Psoas muscle (tissue), 7 donors: ENCODE measurements at regions not wholly inside any gene's neighbourhood (a gene's known extent, or its start where the extent isn't known, plus 50 kb on each side); places are given as distances from the start of the nearest gene placed in this dataset.

Experiments
- ATAC-seq, 4 donors: fragments of 200-7000 bp; cut with Tn5 transposase; one replicate each; pipeline ENCODE4 v1.9.1; 2020; ENCODE audit warnings: moderate library complexity in 3 of 4, mild to moderate bottlenecking in 2 of 4
- DNase-seq, 2 donors: peaks; one replicate each; pipeline ENCODE4 v3.0.0-alpha.2; 2020
- H3K27ac ChIP-seq: fragments of 200-600 bp; one replicate; pipeline ENCODE4 v1.8.0; 2022
- H3K27me3 ChIP-seq, 3 donors: fragments of 200-600 bp in 1 of 3; one replicate each; pipeline versions ENCODE4 v1.6.1 to v1.8.0; 2013 to 2022; ENCODE audit warnings: low read length in 2 of 3, mild to moderate bottlenecking in 2 of 3, moderate library complexity in 1 of 3; ENCODE audit not compliant: insufficient read depth in 3 of 3
- H3K36me3 ChIP-seq, 2 donors: fragments of 200-600 bp in 1 of 2; one replicate each; pipeline versions ENCODE4 v1.6.1 to v1.8.0; 2013 to 2022; ENCODE audit warnings: low read depth in 1 of 2, mild to moderate bottlenecking in 1 of 2, moderate library complexity in 1 of 2; ENCODE audit not compliant: insufficient read depth in 1 of 2
- H3K4me1 ChIP-seq: fragments of 200-600 bp; one replicate; pipeline ENCODE4 v1.8.0; 2022
- H3K4me3 ChIP-seq: fragments of 200-600 bp; one replicate; pipeline ENCODE4 v1.8.0; 2022; ENCODE audit warnings: mild to moderate bottlenecking
- H3K9me3 ChIP-seq: fragments of 200-600 bp; one replicate; pipeline ENCODE4 v1.8.0; 2022
- WGBS, 3 donors: extraction: QIAGEN DNeasy Blood & Tissue Kit; methylation state at CpG; one replicate each; pipeline versions ENCODE4 v1.1.6 to v1.1.7; 2013; 5-methylcytosine and 5-hydroxymethylcytosine counted together
- intact Hi-C, 2 donors: fragments of 100-400 bp; cut with DNase I; formaldehyde crosslinking; loops; one replicate each; pipeline versions ENCODE4 v1.11.0 to v1.14.2; 2022
- TF ChIP-seq, protein P1 (sequence below): fragments of 200-600 bp; IDR thresholded peaks from one replicate; pipeline ENCODE4 v1.8.0; 2022; ENCODE audit warnings: antibody characterized with exemption
- donor health status: healthy with polysubstance abuse.
- donor health status: DM: no; HTN: no; CAD: no; lungs with moderate emphysema.
- donor health status: Bipolar disorder and iron deficiency.
- donor health status: healthy.
- donor health status: DM: yes; HTN: yes; CAD: no.
- donor health status: DM: no; HTN: no; CAD: no.
- donor health status: DM: yes; HTN: yes; CAD: no.

DNA sequence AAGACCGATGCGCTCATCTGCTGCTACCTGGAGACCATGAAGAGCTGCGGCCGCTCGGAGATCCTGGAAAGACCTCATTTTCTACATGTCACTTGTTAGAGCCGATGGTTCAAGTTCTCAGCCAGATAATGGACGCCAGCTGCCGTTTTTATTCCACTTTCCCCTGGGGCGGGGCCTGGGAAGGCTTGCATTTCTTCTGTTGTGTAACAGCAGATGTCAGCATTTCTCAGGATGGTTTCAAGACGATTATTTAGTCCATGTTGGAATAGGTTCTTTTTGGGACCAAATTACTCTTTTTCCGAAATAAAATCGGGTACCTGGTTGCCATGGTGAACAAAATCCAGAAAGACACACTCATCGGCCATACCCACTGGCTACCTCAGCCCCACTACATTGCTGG, 1418.3 kb downstream of the CDH11 start:
- no peak for ATAC-seq
- no peaks in the 10 kb centered on the region for H3K27me3 ChIP-seq
- H3K4me1 ChIP-seq: no peaks in the 10 kb centered on the region
- WGBS, 3 donors: 77 to 81% (median 80%) methylated on average over 13 of the region's 13 CpGs
- TF ChIP-seq, protein P1, sequence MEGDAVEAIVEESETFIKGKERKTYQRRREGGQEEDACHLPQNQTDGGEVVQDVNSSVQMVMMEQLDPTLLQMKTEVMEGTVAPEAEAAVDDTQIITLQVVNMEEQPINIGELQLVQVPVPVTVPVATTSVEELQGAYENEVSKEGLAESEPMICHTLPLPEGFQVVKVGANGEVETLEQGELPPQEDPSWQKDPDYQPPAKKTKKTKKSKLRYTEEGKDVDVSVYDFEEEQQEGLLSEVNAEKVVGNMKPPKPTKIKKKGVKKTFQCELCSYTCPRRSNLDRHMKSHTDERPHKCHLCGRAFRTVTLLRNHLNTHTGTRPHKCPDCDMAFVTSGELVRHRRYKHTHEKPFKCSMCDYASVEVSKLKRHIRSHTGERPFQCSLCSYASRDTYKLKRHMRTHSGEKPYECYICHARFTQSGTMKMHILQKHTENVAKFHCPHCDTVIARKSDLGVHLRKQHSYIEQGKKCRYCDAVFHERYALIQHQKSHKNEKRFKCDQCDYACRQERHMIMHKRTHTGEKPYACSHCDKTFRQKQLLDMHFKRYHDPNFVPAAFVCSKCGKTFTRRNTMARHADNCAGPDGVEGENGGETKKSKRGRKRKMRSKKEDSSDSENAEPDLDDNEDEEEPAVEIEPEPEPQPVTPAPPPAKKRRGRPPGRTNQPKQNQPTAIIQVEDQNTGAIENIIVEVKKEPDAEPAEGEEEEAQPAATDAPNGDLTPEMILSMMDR: no peak
- no peaks in the 10 kb centered on the region for H3K36me3 ChIP-seq
- no peaks in the 10 kb centered on the region for H3K9me3 ChIP-seq
- no peak overlapping the region for H3K27ac ChIP-seq
- no peak for DNase-seq
- H3K4me3 ChIP-seq: no peak overlapping the region
- intact Hi-C loops: no loop called here

DNA sequence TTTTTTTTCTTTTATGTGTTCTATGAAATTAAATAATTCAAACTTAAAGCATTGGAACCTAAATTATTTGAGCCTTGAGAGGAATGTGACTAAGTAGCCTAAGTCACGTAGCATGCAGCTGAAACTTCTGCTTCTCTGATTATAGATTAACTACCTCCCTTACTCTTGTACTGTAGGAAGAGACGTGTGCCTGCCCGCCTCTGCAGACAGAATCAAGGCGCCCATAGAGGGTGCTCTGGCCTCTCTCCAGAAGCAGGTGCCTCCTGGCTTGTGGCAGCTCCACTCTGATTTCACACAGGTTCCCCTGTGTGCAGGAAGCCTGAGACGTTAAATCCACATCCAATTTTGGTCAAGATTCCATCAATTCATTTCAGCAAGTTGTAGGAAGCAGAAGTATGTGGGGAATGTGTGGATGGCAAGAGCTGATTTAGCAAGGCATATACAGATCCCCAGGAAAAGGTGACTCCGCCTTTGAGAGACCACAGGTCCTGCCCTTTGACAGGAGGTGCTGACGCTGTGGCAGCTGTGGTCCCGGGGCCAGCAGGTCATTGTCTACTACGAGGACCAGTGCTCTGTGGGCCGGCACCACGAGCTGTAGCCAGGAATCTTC, 1418.8 kb downstream of the CDH11 start:
- intact Hi-C loops: no loop called here
- Histone ChIP-seq H3K9me3 (no peaks in the 10 kb centered on the region), H3K4me3 (no peak overlapping the region), H3K27me3 (no peaks in the 10 kb centered on the region), H3K27ac (no peak overlapping the region), H3K36me3 (no peaks in the 10 kb centered on the region), H3K4me1 (no peaks in the 10 kb centered on the region)
- ATAC-seq (no peak), DNase-seq (no peak)
- WGBS, 3 donors: 56 to 61% (median 59%) methylated on average over 11 of the region's 11 CpGs
- TF ChIP-seq, protein P1: no peak

DNA sequence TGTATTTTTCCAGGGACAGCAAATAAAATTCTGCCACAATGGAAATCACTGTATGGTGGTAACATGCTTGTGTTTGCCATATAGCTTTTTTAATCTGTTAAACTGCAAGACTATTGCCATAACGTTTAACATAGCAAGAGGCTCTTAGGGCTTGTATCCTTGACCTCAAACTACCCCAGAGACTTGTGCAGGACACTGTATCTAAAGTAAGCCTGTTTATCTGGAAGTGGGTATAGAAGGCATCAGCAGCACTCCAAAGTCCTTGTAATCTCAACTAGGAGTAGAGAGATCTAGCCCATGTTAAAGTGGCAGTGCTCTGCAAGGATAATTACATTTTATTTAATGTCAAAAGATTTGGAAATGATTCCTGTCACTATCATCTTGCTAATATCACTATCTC, 1424.1 kb downstream of the CDH11 start:
- H3K4me1 ChIP-seq: no peaks in the 10 kb centered on the region
- intact Hi-C loops: no loop called here
- DNase-seq: no peak
- ATAC-seq: no peak
- 38 to 47% (median 43%) methylated on average over 1 of the region's 1 CpG for WGBS, 3 donors
- no peak overlapping the region for H3K27ac ChIP-seq
- H3K27me3 ChIP-seq: no peaks in the 10 kb centered on the region
- H3K4me3 ChIP-seq: no peak overlapping the region
- TF ChIP-seq, protein P1: no peak
- no peaks in the 10 kb centered on the region for H3K9me3 ChIP-seq
- no peaks in the 10 kb centered on the region for H3K36me3 ChIP-seq

- Histone ChIP-seq H3K27me3 (no peaks in the 10 kb centered on the region), H3K4me1 (no peaks in the 10 kb centered on the region), H3K4me3 (no peak overlapping the region), H3K9me3 (no peaks in the 10 kb centered on the region), H3K27ac (no peak overlapping the region), H3K36me3 (no peaks in the 10 kb centered on the region)
- TF ChIP-seq, protein P1: no peak
- ATAC-seq (no peak), DNase-seq (no peak)
- 29 to 56% (median 43%) methylated on average over 1 of the region's 1 CpG for WGBS, 3 donors
- intact Hi-C loops: no loop called here
These were observed 1426.5 kb downstream of the CDH11 start for GRCh38 chr16:63695347-63695746.

DNA sequence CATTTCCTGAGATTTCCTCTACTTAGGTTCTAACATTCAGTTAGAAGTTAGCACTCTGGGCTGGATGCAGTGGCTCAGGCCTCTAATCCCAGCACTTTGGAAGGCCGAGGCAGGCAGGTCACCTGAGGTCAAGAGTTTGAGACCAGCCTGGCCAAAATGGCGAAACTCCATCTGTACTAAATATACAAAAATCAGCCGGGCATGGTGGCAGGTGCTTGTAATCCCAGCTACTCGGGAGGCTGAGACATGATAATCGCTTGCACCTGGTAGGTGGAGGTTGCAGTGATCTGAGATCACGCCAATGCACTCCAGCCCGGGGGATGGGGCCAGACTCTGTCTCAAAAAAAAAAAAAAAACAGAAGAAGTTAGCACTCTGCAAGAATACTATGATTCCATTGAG, 1430.9 kb downstream of the CDH11 start:
- TF ChIP-seq, protein P1: no peak
- intact Hi-C loops: no loop called here
- no peak for ATAC-seq
- H3K27me3 ChIP-seq: no peaks in the 10 kb centered on the region
- no peaks in the 10 kb centered on the region for H3K36me3 ChIP-seq
- no peak overlapping the region for H3K27ac ChIP-seq
- H3K4me3 ChIP-seq: no peak overlapping the region
- DNase-seq: no peak
- no peaks in the 10 kb centered on the region for H3K9me3 ChIP-seq
- WGBS, 3 donors: 31 to 40% (median 32%) methylated on average over 7 of the region's 7 CpGs
- no peaks in the 10 kb centered on the region for H3K4me1 ChIP-seq
